ENCODE measurements at regions not wholly inside any gene's neighbourhood (a gene's known extent, or its start where the extent isn't known, plus 50 kb on each side); places are given as distances from the start of the nearest gene placed in this dataset.

GRCh38 chrX:129040124-129040523, 483.2 kb downstream of the SMARCA1 start:
- Mint-ChIP-seq H3K4me3 (no peak overlapping the region), H3K27me3 (no peaks in the 10 kb centered on the region), H3K4me1 (no peaks in the 10 kb centered on the region), H3K9me3 (ENCODE audit: insufficient read depth) (no peaks in the 10 kb centered on the region), H3K27ac (no peak overlapping the region)
- intact Hi-C loops (cut with micrococcal nuclease): no loop called here
- Histone ChIP-seq H2AFZ (ENCODE audit: insufficient read depth, low read depth, low read length, poor library complexity, severe bottlenecking) (no peak overlapping the region), H3K36me3 (replicated peaks in 1 of 2; ENCODE audit: control extremely low read depth in 1 of 2, control insufficient read depth in 1 of 2, extremely low read depth in 1 of 2, insufficient read depth in 2 of 2, low read length in 1 of 2) (no peaks in the 10 kb centered on the region), H3K9ac (ENCODE audit: low read length) (no peak overlapping the region), H3K27ac (ENCODE audit: low read length in 2 of 2) (no peak overlapping the region), H3K27me3 (replicated peaks in 1 of 4; ENCODE audit: control extremely low read depth in 1 of 4, control insufficient read depth in 3 of 4, insufficient read depth in 4 of 4, low read length in 3 of 4) (no peaks in the 10 kb centered on the region), H3K79me2 (ENCODE audit: control insufficient read depth, insufficient read depth, low read length) (no peaks in the 10 kb centered on the region), H3K4me3 (ENCODE audit: control extremely low read depth in 1 of 5, extremely low read depth in 1 of 5, insufficient read depth in 1 of 5, low read depth in 2 of 5, low read length in 4 of 5) (no peak overlapping the region), H4K20me1 (ENCODE audit: control insufficient read depth, insufficient read depth, low read length, poor library complexity, severe bottlenecking) (no peaks in the 10 kb centered on the region), H3K4me2 (replicated peaks; ENCODE audit: low read depth, low read length, poor library complexity, severe bottlenecking) (no peak overlapping the region), H3K4me1 (ENCODE audit: control insufficient read depth in 2 of 2, insufficient read depth in 2 of 2, low read length in 2 of 2) (no peaks in the 10 kb centered on the region), H3K9me3 (ENCODE audit: control extremely low read depth in 1 of 3, control insufficient read depth in 2 of 3, insufficient read depth in 1 of 3, low read length in 2 of 3) (no peaks in the 10 kb centered on the region)
- no peak for ATAC-seq (ENCODE audit: low read depth)
- TF ChIP-seq EZH2 (IDR thresholded peaks at IDR 0.05; ENCODE audit: borderline replicate concordance, insufficient read depth, low read depth, low read length, poor library complexity, severe bottlenecking) (no peak), CTCF (IDR thresholded peaks at IDR 0.05) (no peak)
- ChIA-PET CTCF (no interaction called here), POLR2A (no interaction called here)
- no peak for DNase-seq
- 83% methylated on average over 2 of the region's 5 CpGs for WGBS (ENCODE audit: insufficient coverage)

GRCh38 chrX:129039176-129039575, 484.1 kb downstream of the SMARCA1 start:
- Histone ChIP-seq H4K20me1 (ENCODE audit: control insufficient read depth, insufficient read depth, low read length, poor library complexity, severe bottlenecking) (no peaks in the 10 kb centered on the region), H3K36me3 (replicated peaks in 1 of 2; ENCODE audit: control extremely low read depth in 1 of 2, control insufficient read depth in 1 of 2, extremely low read depth in 1 of 2, insufficient read depth in 2 of 2, low read length in 1 of 2) (no peaks in the 10 kb centered on the region), H3K9me3 (ENCODE audit: control extremely low read depth in 1 of 3, control insufficient read depth in 2 of 3, insufficient read depth in 1 of 3, low read length in 2 of 3) (no peaks in the 10 kb centered on the region), H3K4me1 (ENCODE audit: control insufficient read depth in 2 of 2, insufficient read depth in 2 of 2, low read length in 2 of 2) (no peaks in the 10 kb centered on the region), H3K79me2 (ENCODE audit: control insufficient read depth, insufficient read depth, low read length) (no peaks in the 10 kb centered on the region), H3K27me3 (replicated peaks in 1 of 4; ENCODE audit: control extremely low read depth in 1 of 4, control insufficient read depth in 3 of 4, insufficient read depth in 4 of 4, low read length in 3 of 4) (no peaks in the 10 kb centered on the region), H3K9ac (ENCODE audit: low read length) (no peak overlapping the region), H3K4me2 (replicated peaks; ENCODE audit: low read depth, low read length, poor library complexity, severe bottlenecking) (no peak overlapping the region), H3K27ac (ENCODE audit: low read length in 2 of 2) (no peak overlapping the region), H2AFZ (ENCODE audit: insufficient read depth, low read depth, low read length, poor library complexity, severe bottlenecking) (no peak overlapping the region), H3K4me3 (ENCODE audit: control extremely low read depth in 1 of 5, extremely low read depth in 1 of 5, insufficient read depth in 1 of 5, low read depth in 2 of 5, low read length in 4 of 5) (no peak overlapping the region)
- no peak overlapping the region for H3K27ac Mint-ChIP-seq
- H3K4me3 Mint-ChIP-seq: no peak overlapping the region
- H3K9me3 Mint-ChIP-seq (ENCODE audit: insufficient read depth): no peaks in the 10 kb centered on the region
- ChIA-PET POLR2A (no interaction called here), CTCF (no interaction called here)
- intact Hi-C loops (cut with micrococcal nuclease): no loop called here
- no peak for DNase-seq
- H3K27me3 Mint-ChIP-seq: no peaks in the 10 kb centered on the region
- H3K4me1 Mint-ChIP-seq: no peaks in the 10 kb centered on the region
- ATAC-seq (ENCODE audit: low read depth): no peak
- 87% methylated on average over 7 of the region's 7 CpGs for WGBS (ENCODE audit: insufficient coverage)
- TF ChIP-seq CTCF (IDR thresholded peaks at IDR 0.05) (no peak), EZH2 (IDR thresholded peaks at IDR 0.05; ENCODE audit: borderline replicate concordance, insufficient read depth, low read depth, low read length, poor library complexity, severe bottlenecking) (no peak)
